ENCODE measurements at regions not wholly inside any gene's neighbourhood (a gene's known extent, or its start where the extent isn't known, plus 50 kb on each side); places are given as distances from the start of the nearest gene placed in this dataset.

DNA sequence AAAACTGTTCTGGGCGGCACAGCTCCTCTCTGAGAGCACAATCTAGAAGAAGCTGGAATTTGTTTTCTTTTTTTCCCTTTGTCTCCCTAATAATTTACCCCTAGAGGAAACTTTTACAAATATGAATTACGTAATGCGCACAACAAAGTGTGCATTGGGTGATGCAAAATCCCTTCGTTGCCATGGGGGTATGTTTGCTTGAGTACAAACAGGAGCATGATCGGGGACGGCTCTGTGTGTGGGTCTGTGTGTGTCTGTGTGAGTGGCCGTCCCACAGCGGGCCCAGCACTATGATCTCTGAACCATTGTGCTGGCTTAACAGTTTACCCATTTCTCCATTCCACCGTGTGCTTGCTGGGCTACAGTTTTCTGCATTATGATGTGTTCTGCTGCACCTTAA is 278.2 kb downstream of the CDC5L start:
- DNase-seq = no peak

- no peak for DNase-seq
Measured at GRCh38 chr6:44666324-44666723, 278.8 kb downstream of the CDC5L start.

- no peak for DNase-seq
Measured at GRCh38 chr6:44667226-44667625, 279.7 kb downstream of the CDC5L start.

DNA sequence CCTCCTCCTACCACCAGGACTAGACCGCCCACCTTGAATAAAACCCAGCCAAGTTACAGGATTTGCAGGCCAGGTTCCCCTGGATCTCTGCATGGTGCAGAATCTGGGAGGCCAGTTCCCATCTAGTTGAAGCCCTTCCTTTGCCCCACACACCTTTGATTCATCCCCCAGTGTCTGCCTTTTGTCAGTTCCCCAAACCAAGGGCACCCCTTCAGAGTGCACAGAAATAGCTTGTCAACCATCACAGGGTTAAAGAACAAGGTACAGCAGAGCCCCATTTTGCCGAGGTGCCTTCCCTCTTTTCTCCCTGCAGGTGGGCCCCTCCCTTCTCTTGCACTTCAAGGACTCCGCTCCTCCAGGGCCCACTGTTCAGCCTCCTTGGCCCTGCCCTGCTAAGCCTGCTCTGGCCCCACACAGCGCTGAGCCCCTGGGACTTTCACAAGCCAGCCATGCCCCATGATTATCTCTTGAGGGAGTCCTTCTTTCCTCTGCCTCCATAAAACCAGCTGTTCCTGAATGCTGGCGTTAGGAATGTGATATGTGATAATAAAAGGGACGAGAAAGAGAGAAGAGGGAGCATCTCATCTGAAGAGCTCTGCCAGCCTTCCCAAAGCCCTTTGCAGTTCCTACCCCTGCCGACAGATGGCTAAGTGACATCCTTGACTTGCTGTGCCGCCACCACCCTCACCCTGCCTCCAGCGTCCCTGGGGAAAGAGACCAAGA is 280.3 kb downstream of the CDC5L start:
- no peak for DNase-seq

GRCh38 chr6:44668391-44668930 is 281.0 kb downstream of the CDC5L start:
- DNase-seq = no peak

- no peak for DNase-seq
Measured at GRCh38 chr6:44668976-44669934, 281.7 kb downstream of the CDC5L start.

DNA sequence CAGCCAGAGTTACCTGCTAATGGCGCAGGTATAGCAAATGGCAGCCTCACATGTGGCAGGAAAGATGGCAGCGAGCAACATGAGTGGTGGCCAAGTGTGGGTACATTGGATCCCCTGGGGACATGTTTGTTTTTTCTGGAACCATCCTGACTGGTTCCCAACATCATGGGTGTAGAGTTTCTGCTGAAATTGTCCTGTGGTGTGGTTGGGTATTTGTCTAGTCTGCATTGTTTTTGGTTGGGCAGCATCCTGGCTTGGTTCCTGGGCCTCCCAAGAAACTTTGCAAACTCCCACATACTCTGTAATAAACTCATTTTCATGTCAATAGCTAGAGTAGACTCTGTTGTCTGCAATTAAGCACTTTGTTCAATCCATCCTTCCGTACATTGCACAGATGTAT is 282.6 kb downstream of the CDC5L start:
- DNase-seq = no peak

DNA sequence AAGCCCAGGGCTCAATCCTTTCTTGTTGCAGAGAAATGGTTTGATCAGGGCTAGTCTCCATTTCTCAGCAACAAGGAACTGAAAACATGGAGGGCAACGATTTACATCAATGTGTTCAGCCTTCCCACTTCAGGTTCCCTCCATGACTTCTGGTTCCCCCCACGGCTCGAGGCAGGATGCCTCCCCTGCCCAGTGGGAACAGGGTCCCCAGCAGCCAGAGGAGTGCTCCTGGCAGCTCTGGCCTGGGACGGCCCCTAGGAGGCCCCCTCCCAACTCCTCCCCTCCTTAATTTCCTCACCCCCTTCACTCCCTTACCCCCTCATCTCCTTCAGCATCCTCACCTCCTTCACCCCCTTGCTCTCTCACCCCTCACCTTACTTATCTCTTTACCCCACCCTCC is 283.8 kb downstream of the CDC5L start:
- no peak for DNase-seq

GRCh38 chr6:44672086-44672485 is 284.6 kb downstream of the CDC5L start:
- DNase-seq = no peak

- no peak for DNase-seq
Measured at GRCh38 chr6:44672841-44673240, 285.3 kb downstream of the CDC5L start.

DNA sequence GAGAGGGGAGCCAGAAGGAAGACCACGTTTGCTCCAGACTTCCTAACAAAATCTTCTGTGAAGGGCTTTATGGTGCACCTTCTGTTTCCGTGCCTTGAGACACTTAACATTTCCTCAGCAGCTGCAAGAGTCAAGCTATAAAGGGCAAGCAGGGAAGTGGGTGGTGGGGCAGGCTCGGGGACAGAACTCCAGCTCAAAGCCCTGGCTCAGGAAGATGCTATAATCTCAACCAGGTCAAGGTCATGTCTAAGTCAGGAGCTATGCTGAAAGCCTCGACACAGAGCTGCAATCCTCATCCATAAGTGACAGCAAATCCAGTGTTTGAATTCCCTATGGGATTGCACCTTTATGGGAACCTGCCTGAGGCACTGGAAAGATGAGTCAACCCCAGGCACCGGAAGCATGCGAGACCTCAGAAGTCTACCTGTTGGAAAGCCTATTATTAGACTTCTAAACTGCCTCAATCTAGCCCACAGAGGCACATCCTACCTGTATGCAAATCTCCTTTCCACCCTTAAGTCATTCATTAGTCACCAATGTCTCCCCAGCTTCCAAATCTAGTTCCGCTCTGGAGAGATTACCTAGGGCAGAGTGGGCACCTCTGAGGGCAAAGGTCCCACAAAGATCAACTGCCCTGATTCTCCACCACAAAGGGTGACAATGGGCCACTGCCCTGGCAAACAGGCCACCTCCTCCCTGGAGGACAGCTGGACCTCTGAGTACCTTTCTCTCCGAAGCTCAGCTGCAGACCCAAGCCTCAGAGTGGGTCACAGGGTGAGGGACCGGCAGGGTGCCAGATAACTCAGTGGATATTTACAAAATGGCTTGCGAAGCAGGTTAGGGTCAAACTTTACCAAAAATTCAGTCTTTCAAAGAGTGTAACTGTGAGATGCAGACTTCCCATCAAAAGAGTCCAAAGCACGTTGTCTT is 287.0 kb downstream of the CDC5L start:
- no peak for DNase-seq

DNA sequence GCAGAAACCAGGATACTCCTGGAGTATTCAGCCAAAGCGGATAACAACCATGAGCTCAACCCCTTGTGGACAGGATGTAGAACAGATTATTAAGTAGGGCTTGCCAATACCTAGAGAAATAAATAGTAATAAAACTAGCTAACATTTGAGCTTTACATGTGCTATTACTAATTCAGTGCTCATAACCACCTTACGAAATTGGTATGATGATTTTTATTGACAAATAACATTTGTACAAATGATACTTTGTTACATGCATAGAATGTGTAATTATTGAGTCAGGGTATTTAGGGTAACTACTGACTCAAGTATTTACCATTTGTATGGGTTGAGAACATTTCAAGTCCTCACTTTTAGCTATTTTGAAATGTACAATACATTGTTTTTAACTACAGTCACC is 287.9 kb downstream of the CDC5L start:
- DNase-seq = no peak

DNA sequence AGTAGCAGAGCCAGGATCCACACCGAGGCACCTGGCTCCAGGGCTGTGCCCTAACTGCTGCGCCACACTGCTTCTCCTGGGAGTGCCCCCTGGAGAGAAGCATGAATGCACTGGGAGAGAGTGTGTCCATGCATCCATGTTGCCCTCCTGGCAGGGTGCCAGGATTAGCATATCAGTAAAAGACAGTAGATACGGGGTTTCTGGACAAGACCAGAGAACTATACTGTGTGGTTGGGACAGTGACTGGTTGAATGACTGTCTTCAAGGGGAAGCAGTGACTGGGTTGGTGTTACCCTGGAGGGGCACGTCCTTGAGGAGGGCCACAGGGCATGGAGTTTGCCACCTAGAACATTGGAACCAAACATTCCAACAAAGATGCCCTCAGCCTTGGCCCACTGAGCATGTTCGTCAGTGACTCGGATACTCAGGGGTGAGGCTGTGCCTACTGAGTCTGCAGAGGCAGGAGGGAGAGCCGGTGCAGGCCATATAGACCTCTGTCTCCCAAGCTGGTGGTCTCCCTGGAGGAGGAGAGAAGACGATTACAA is 288.8 kb downstream of the CDC5L start:
- no peak for DNase-seq

GRCh38 chr6:44676826-44677433 is 289.4 kb downstream of the CDC5L start:
- DNase-seq = no peak

GRCh38 chr6:44678252-44678935 is 290.9 kb downstream of the CDC5L start:
- no peak for DNase-seq

GRCh38 chr6:44679438-44680201 is 292.1 kb downstream of the CDC5L start:
- no peak for DNase-seq

- DNase-seq = no peak
Measured at GRCh38 chr6:44680202-44680720, 292.8 kb downstream of the CDC5L start.

GRCh38 chr6:44681761-44682160 is 294.3 kb downstream of the CDC5L start:
- DNase-seq = no peak

DNA sequence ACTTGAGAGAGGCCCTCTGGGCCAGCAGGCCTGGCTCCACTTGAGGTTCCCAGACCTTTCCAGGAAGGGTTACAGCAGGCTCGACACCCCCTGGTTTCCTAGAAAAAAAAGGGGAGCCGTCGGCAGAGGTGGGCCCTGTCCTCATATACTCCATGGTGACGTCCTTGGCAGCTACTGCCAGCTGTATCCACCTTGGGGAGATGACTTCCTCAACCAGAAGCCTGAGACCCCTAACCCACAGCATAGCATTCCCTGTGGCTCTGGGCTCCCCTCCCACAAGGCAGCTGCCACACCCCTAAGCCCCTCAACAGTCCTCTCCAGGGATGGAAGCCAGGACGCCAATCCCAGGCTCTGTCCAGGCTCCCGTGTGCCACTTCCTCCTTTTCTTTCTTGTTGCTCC is 294.8 kb downstream of the CDC5L start:
- DNase-seq = no peak
